B cell (primary cell): ENCODE measurements at regions not wholly inside any gene's neighbourhood (a gene's known extent, or its start where the extent isn't known, plus 50 kb on each side); places are given as distances from the start of the nearest gene placed in this dataset.

Experiments
- ATAC-seq: fragments of 200-7000 bp; cut with Tn5 transposase; one replicate; pipeline ENCODE4 v1.10.0; 2021; ENCODE audit warnings: low read depth, mild to moderate bottlenecking, moderate number of reproducible peaks, moderate library complexity
- CTCF ChIA-PET: fragments of 350-600 bp; sonication (Branson Sonifier 250); formaldehyde crosslinking; loops from one replicate; lab custom pipeline; 2021; ENCODE audit warnings: antibody characterized with exemption, inconsistent platforms; lab: Charles Lee
- POLR2A ChIA-PET: fragments of 350-600 bp; sonication (Branson Sonifier 250); formaldehyde crosslinking; loops from one replicate; lab custom pipeline; 2021; ENCODE audit warnings: antibody characterized with exemption; lab: Charles Lee
- DNase-seq: peaks from one replicate; pipeline ENCODE4 v3.0.0; 2013
- H2AFZ ChIP-seq: 2 replicates; pipeline ENCODE4 v1.6.1; 2012; ENCODE audit warnings: mild to moderate bottlenecking, low read depth, low read length; ENCODE audit not compliant: insufficient read depth, poor library complexity, severe bottlenecking
- H3K27ac ChIP-seq, 2 donors: 1 replicate in 1 of 2; 2 replicates in 1 of 2; pipeline ENCODE4 v1.5.1; 2012 to 2013; ENCODE audit warnings: low read length in 2 of 2, mild to moderate bottlenecking in 2 of 2, moderate library complexity in 1 of 2
- H3K27me3 ChIP-seq, 4 experiments: fragments of 200-600 bp in 1 of 4; sonication (generic) in 1 of 4; replicated peaks in 1 of 4; 1 replicate in 2 of 4; 2 replicates in 2 of 4; pipeline versions ENCODE4 v1.6.1 to v1.7.0; 2013 to 2016; ENCODE audit warnings: low read length in 3 of 4, mild to moderate bottlenecking in 2 of 4, mixed read lengths in 1 of 4, moderate library complexity in 1 of 4; ENCODE audit not compliant: insufficient read depth in 4 of 4, control insufficient read depth in 3 of 4; ENCODE audit errors: control extremely low read depth in 1 of 4
- H3K36me3 ChIP-seq, 2 experiments: replicated peaks in 1 of 2; 1 replicate in 1 of 2; 2 replicates in 1 of 2; pipeline versions ENCODE4 v1.6.1 to v1.7.1; 2013; ENCODE audit warnings: low read length in 1 of 2; ENCODE audit not compliant: insufficient read depth in 2 of 2, control insufficient read depth in 1 of 2; ENCODE audit errors: control extremely low read depth in 1 of 2, extremely low read depth in 1 of 2
- H3K4me1 ChIP-seq, 2 donors: fragments of 200-600 bp in 1 of 2; sonication (generic) in 1 of 2; 1 replicate in 1 of 2; 2 replicates in 1 of 2; pipeline versions ENCODE4 v1.5.1 to v1.6.1; 2013 to 2017; ENCODE audit warnings: low read length in 2 of 2; ENCODE audit not compliant: control insufficient read depth in 2 of 2, insufficient read depth in 2 of 2
- H3K4me2 ChIP-seq: replicated peaks from 2 replicates; pipeline ENCODE3; 2012; ENCODE audit warnings: mild to moderate bottlenecking, low read depth, low read length; ENCODE audit not compliant: poor library complexity, severe bottlenecking
- H3K4me3 ChIP-seq, 5 experiments: fragments of 200-600 bp in 1 of 5; sonication (generic) in 1 of 5; 1 replicate in 3 of 5; 2 replicates in 2 of 5; pipeline versions ENCODE4 v1.5.1 to v1.7.0; 2011 to 2016; ENCODE audit warnings: low read length in 4 of 5, mild to moderate bottlenecking in 4 of 5, low read depth in 2 of 5, control low read depth in 1 of 5, moderate library complexity in 1 of 5; ENCODE audit not compliant: insufficient read depth in 1 of 5; ENCODE audit errors: control extremely low read depth in 1 of 5, extremely low read depth in 1 of 5
- H3K79me2 ChIP-seq: fragments of 200-600 bp; sonication (generic); one replicate; pipeline ENCODE4 v1.6.0; 2016; ENCODE audit warnings: low read length; ENCODE audit not compliant: control insufficient read depth, insufficient read depth
- H3K9ac ChIP-seq: fragments of 200-600 bp; sonication (generic); 2 replicates; pipeline ENCODE4 v1.6.1; 2017; ENCODE audit warnings: mild to moderate bottlenecking, low read length, moderate library complexity
- H3K9me3 ChIP-seq, 3 donors: one replicate each; pipeline versions ENCODE4 v1.6.1 to v1.7.1; 2013; ENCODE audit warnings: low read length in 2 of 3; ENCODE audit not compliant: control insufficient read depth in 2 of 3, insufficient read depth in 1 of 3; ENCODE audit errors: control extremely low read depth in 1 of 3
- H4K20me1 ChIP-seq: 2 replicates; pipeline ENCODE4 v1.6.0; 2012; ENCODE audit warnings: mild to moderate bottlenecking, low read length; ENCODE audit not compliant: insufficient read depth, control insufficient read depth, poor library complexity, severe bottlenecking
- H3K27ac Mint-ChIP-seq: one replicate; pipeline ENCODE4 v1.8.0; 2021; ENCODE audit warnings: mixed read lengths
- H3K27me3 Mint-ChIP-seq: one replicate; pipeline ENCODE4 v1.8.0; 2021; ENCODE audit warnings: mixed read lengths
- H3K4me1 Mint-ChIP-seq: one replicate; pipeline ENCODE4 v1.8.0; 2021; ENCODE audit warnings: mixed read lengths
- H3K4me3 Mint-ChIP-seq: one replicate; pipeline ENCODE4 v1.8.0; 2021; ENCODE audit warnings: mixed read lengths
- H3K9me3 Mint-ChIP-seq: one replicate; pipeline ENCODE4 v1.8.0; 2022; ENCODE audit warnings: mixed read lengths; ENCODE audit not compliant: insufficient read depth
- CTCF ChIP-seq: fragments of 200-600 bp; IDR thresholded peaks from one replicate; pipeline ENCODE4 v1.8.0; 2022; ENCODE audit warnings: antibody characterized with exemption, mild to moderate bottlenecking
- EZH2 ChIP-seq: IDR thresholded peaks from 2 replicates; pipeline ENCODE4 v1.6.1; 2012; ENCODE audit warnings: borderline replicate concordance, low read depth, mild to moderate bottlenecking, moderate library complexity, low read length; ENCODE audit not compliant: insufficient read depth, poor library complexity, severe bottlenecking
- WGBS: methylation state at CpG from one replicate; pipeline ENCODE4 v1.1.5; 2013; ENCODE audit warnings: missing lambda C conversion rate; ENCODE audit not compliant: insufficient coverage; 5-methylcytosine and 5-hydroxymethylcytosine counted together
- intact Hi-C: fragments of 100-400 bp; cut with micrococcal nuclease; formaldehyde crosslinking; loops from one replicate; pipeline ENCODE4 v1.10.0; 2022

GRCh38 chr4:15374656-15375055 lies 53.2 kb upstream of the C1QTNF7 start:
- no peak overlapping the region for H3K27ac ChIP-seq
- POLR2A ChIA-PET = no interaction called here
- no peak for ATAC-seq
- H3K36me3 ChIP-seq = no peaks in the 10 kb centered on the region
- H3K79me2 ChIP-seq = no peaks in the 10 kb centered on the region
- intact Hi-C loops = no loop called here
- CTCF ChIA-PET = no interaction called here
- no peaks in the 10 kb centered on the region for H4K20me1 ChIP-seq
- WGBS = no CpG with 5 or more reads among the region's 8 CpGs
- no peak overlapping the region for H3K4me3 ChIP-seq
- H3K9ac ChIP-seq = no peak overlapping the region
- H3K4me3 Mint-ChIP-seq = no peak overlapping the region
- H3K4me2 ChIP-seq = no peak overlapping the region
- no peak for TF ChIP-seq EZH2
- TF ChIP-seq CTCF = no peak
- H3K27ac Mint-ChIP-seq = no peak overlapping the region
- peaks cover 15 to 18% of the 10 kb centered on the region in 2 donors for H3K4me1 ChIP-seq
- H3K9me3 Mint-ChIP-seq = no peaks in the 10 kb centered on the region
- no peak for DNase-seq
- no peaks in the 10 kb centered on the region for H3K9me3 ChIP-seq
- H2AFZ ChIP-seq = no peak overlapping the region
- H3K4me1 Mint-ChIP-seq = peaks cover 23% of the 10 kb centered on the region
- H3K27me3 ChIP-seq = no peaks in the 10 kb centered on the region
- H3K27me3 Mint-ChIP-seq = peaks cover 12% of the 10 kb centered on the region

- Histone ChIP-seq H2AFZ (peak overlapping the region; percentile 73), H3K36me3 (no peaks in the 10 kb centered on the region), H3K9ac (peak overlapping the region; percentile 38), H3K27ac (peak overlapping the region; percentile 59 to 82), H3K4me1 (peaks cover 15 to 18% of the 10 kb centered on the region in 2 donors), H3K27me3 (no peaks in the 10 kb centered on the region), H3K4me3 (peak overlapping the region in 2 of 5 experiments; percentile 0 to 31), H4K20me1 (no peaks in the 10 kb centered on the region), H3K4me2 (peak overlapping the region; percentile 65), H3K9me3 (no peaks in the 10 kb centered on the region), H3K79me2 (no peaks in the 10 kb centered on the region)
- Mint-ChIP-seq H3K9me3 (no peaks in the 10 kb centered on the region), H3K27me3 (peaks cover 12% of the 10 kb centered on the region), H3K4me3 (peak overlapping the region; percentile 58), H3K27ac (peak overlapping the region; percentile 86), H3K4me1 (peaks cover 23% of the 10 kb centered on the region)
- intact Hi-C loops = no loop called here
- 100% methylated on average over 1 of the region's 3 CpGs for WGBS
- TF ChIP-seq CTCF (no peak), EZH2 (no peak)
- no peak for ATAC-seq
- peak; percentile 28 for DNase-seq
- POLR2A ChIA-PET = no interaction called here
- CTCF ChIA-PET = interaction anchor here (3.2 kb wide), 1 partner anchor 21 kb away, joined by 16 read pairs; no protein-coding TSS in a partner anchor
Measured at GRCh38 chr4:15375667-15376066, 52.2 kb upstream of the C1QTNF7 start.
